B cell (primary cell): ENCODE measurements at regions not wholly inside any gene's neighbourhood (a gene's known extent, or its start where the extent isn't known, plus 50 kb on each side); places are given as distances from the start of the nearest gene placed in this dataset.
"Not testable (repeated sequence)": the region's sequence is repeated elsewhere in the genome, so short reads cannot be mapped to it uniquely, and the experiment has no call there.

Experiments used
- ATAC-seq: fragments of 200-7000 bp; cut with Tn5 transposase; one replicate; pipeline ENCODE4 v1.10.0; 2021; ENCODE audit warnings: low read depth, mild to moderate bottlenecking, moderate number of reproducible peaks, moderate library complexity
- CTCF ChIA-PET: fragments of 350-600 bp; sonication (Branson Sonifier 250); formaldehyde crosslinking; loops from one replicate; lab custom pipeline; 2021; ENCODE audit warnings: antibody characterized with exemption, inconsistent platforms; lab: Charles Lee
- POLR2A ChIA-PET: fragments of 350-600 bp; sonication (Branson Sonifier 250); formaldehyde crosslinking; loops from one replicate; lab custom pipeline; 2021; ENCODE audit warnings: antibody characterized with exemption; lab: Charles Lee
- DNase-seq: peaks from one replicate; pipeline ENCODE4 v3.0.0; 2013
- H2AFZ ChIP-seq: 2 replicates; pipeline ENCODE4 v1.6.1; 2012; ENCODE audit warnings: mild to moderate bottlenecking, low read depth, low read length; ENCODE audit not compliant: insufficient read depth, poor library complexity, severe bottlenecking
- H3K27ac ChIP-seq, 2 donors: 1 replicate in 1 of 2; 2 replicates in 1 of 2; pipeline ENCODE4 v1.5.1; 2012 to 2013; ENCODE audit warnings: low read length in 2 of 2, mild to moderate bottlenecking in 2 of 2, moderate library complexity in 1 of 2
- H3K27me3 ChIP-seq, 4 experiments: fragments of 200-600 bp in 1 of 4; sonication (generic) in 1 of 4; replicated peaks in 1 of 4; 1 replicate in 2 of 4; 2 replicates in 2 of 4; pipeline versions ENCODE4 v1.6.1 to v1.7.0; 2013 to 2016; ENCODE audit warnings: low read length in 3 of 4, mild to moderate bottlenecking in 2 of 4, mixed read lengths in 1 of 4, moderate library complexity in 1 of 4; ENCODE audit not compliant: insufficient read depth in 4 of 4, control insufficient read depth in 3 of 4; ENCODE audit errors: control extremely low read depth in 1 of 4
- H3K36me3 ChIP-seq, 2 experiments: replicated peaks in 1 of 2; 1 replicate in 1 of 2; 2 replicates in 1 of 2; pipeline versions ENCODE4 v1.6.1 to v1.7.1; 2013; ENCODE audit warnings: low read length in 1 of 2; ENCODE audit not compliant: insufficient read depth in 2 of 2, control insufficient read depth in 1 of 2; ENCODE audit errors: control extremely low read depth in 1 of 2, extremely low read depth in 1 of 2
- H3K4me1 ChIP-seq, 2 donors: fragments of 200-600 bp in 1 of 2; sonication (generic) in 1 of 2; 1 replicate in 1 of 2; 2 replicates in 1 of 2; pipeline versions ENCODE4 v1.5.1 to v1.6.1; 2013 to 2017; ENCODE audit warnings: low read length in 2 of 2; ENCODE audit not compliant: control insufficient read depth in 2 of 2, insufficient read depth in 2 of 2
- H3K4me2 ChIP-seq: replicated peaks from 2 replicates; pipeline ENCODE3; 2012; ENCODE audit warnings: mild to moderate bottlenecking, low read depth, low read length; ENCODE audit not compliant: poor library complexity, severe bottlenecking
- H3K4me3 ChIP-seq, 5 experiments: fragments of 200-600 bp in 1 of 5; sonication (generic) in 1 of 5; 1 replicate in 3 of 5; 2 replicates in 2 of 5; pipeline versions ENCODE4 v1.5.1 to v1.7.0; 2011 to 2016; ENCODE audit warnings: low read length in 4 of 5, mild to moderate bottlenecking in 4 of 5, low read depth in 2 of 5, control low read depth in 1 of 5, moderate library complexity in 1 of 5; ENCODE audit not compliant: insufficient read depth in 1 of 5; ENCODE audit errors: control extremely low read depth in 1 of 5, extremely low read depth in 1 of 5
- H3K79me2 ChIP-seq: fragments of 200-600 bp; sonication (generic); one replicate; pipeline ENCODE4 v1.6.0; 2016; ENCODE audit warnings: low read length; ENCODE audit not compliant: control insufficient read depth, insufficient read depth
- H3K9ac ChIP-seq: fragments of 200-600 bp; sonication (generic); 2 replicates; pipeline ENCODE4 v1.6.1; 2017; ENCODE audit warnings: mild to moderate bottlenecking, low read length, moderate library complexity
- H3K9me3 ChIP-seq, 3 donors: one replicate each; pipeline versions ENCODE4 v1.6.1 to v1.7.1; 2013; ENCODE audit warnings: low read length in 2 of 3; ENCODE audit not compliant: control insufficient read depth in 2 of 3, insufficient read depth in 1 of 3; ENCODE audit errors: control extremely low read depth in 1 of 3
- H4K20me1 ChIP-seq: 2 replicates; pipeline ENCODE4 v1.6.0; 2012; ENCODE audit warnings: mild to moderate bottlenecking, low read length; ENCODE audit not compliant: insufficient read depth, control insufficient read depth, poor library complexity, severe bottlenecking
- H3K27ac Mint-ChIP-seq: one replicate; pipeline ENCODE4 v1.8.0; 2021; ENCODE audit warnings: mixed read lengths
- H3K27me3 Mint-ChIP-seq: one replicate; pipeline ENCODE4 v1.8.0; 2021; ENCODE audit warnings: mixed read lengths
- H3K4me1 Mint-ChIP-seq: one replicate; pipeline ENCODE4 v1.8.0; 2021; ENCODE audit warnings: mixed read lengths
- H3K4me3 Mint-ChIP-seq: one replicate; pipeline ENCODE4 v1.8.0; 2021; ENCODE audit warnings: mixed read lengths
- H3K9me3 Mint-ChIP-seq: one replicate; pipeline ENCODE4 v1.8.0; 2022; ENCODE audit warnings: mixed read lengths; ENCODE audit not compliant: insufficient read depth
- CTCF ChIP-seq: fragments of 200-600 bp; IDR thresholded peaks from one replicate; pipeline ENCODE4 v1.8.0; 2022; ENCODE audit warnings: antibody characterized with exemption, mild to moderate bottlenecking
- EZH2 ChIP-seq: IDR thresholded peaks from 2 replicates; pipeline ENCODE4 v1.6.1; 2012; ENCODE audit warnings: borderline replicate concordance, low read depth, mild to moderate bottlenecking, moderate library complexity, low read length; ENCODE audit not compliant: insufficient read depth, poor library complexity, severe bottlenecking
- WGBS: methylation state at CpG from one replicate; pipeline ENCODE4 v1.1.5; 2013; ENCODE audit warnings: missing lambda C conversion rate; ENCODE audit not compliant: insufficient coverage; 5-methylcytosine and 5-hydroxymethylcytosine counted together
- intact Hi-C: fragments of 100-400 bp; cut with micrococcal nuclease; formaldehyde crosslinking; loops from one replicate; pipeline ENCODE4 v1.10.0; 2022

GRCh38 chr13:108049211-108049610, 166.1 kb downstream of the LIG4 start:
- Histone ChIP-seq H3K36me3 (no peaks in the 10 kb centered on the region), H2AFZ (no peak overlapping the region), H3K27ac (no peak overlapping the region), H3K79me2 (no peaks in the 10 kb centered on the region), H3K9ac (no peak overlapping the region), H3K4me2 (no peak overlapping the region), H4K20me1 (no peaks in the 10 kb centered on the region), H3K4me1 (no peaks in the 10 kb centered on the region), H3K9me3 (peaks cover 0 to 3% (median 0%) of the 10 kb centered on the region in 3 donors), H3K27me3 (no peaks in the 10 kb centered on the region), H3K4me3 (no peak overlapping the region)
- ChIA-PET CTCF (no interaction called here), POLR2A (no interaction called here)
- H3K27me3 Mint-ChIP-seq: no peaks in the 10 kb centered on the region
- H3K9me3 Mint-ChIP-seq: no peaks in the 10 kb centered on the region
- intact Hi-C loops: no loop called here
- WGBS: 74% methylated on average over 4 of the region's 4 CpGs
- H3K27ac Mint-ChIP-seq: no peak overlapping the region
- DNase-seq (no peak), ATAC-seq (no peak)
- no peaks in the 10 kb centered on the region for H3K4me1 Mint-ChIP-seq
- TF ChIP-seq EZH2 (no peak), CTCF (no peak)
- no peak overlapping the region for H3K4me3 Mint-ChIP-seq

GRCh38 chr13:108044954-108045353, 170.4 kb downstream of the LIG4 start:
- Mint-ChIP-seq H3K27me3 (no peaks in the 10 kb centered on the region), H3K27ac (no peak overlapping the region), H3K4me1 (no peaks in the 10 kb centered on the region), H3K4me3 (no peak overlapping the region), H3K9me3 (peaks cover 2% of the 10 kb centered on the region)
- Histone ChIP-seq H3K27me3 (no peaks in the 10 kb centered on the region), H3K4me1 (no peaks in the 10 kb centered on the region), H3K4me2 (no peak overlapping the region), H3K36me3 (no peaks in the 10 kb centered on the region), H3K9me3 (peaks cover 0 to 3% (median 0%) of the 10 kb centered on the region in 3 donors), H3K79me2 (no peaks in the 10 kb centered on the region), H3K27ac (no peak overlapping the region), H3K4me3 (no peak overlapping the region), H4K20me1 (no peaks in the 10 kb centered on the region), H2AFZ (no peak overlapping the region), H3K9ac (no peak overlapping the region)
- ChIA-PET CTCF (no interaction called here), POLR2A (no interaction called here)
- no peak for DNase-seq
- intact Hi-C loops: no loop called here
- ATAC-seq: no peak
- TF ChIP-seq EZH2 (no peak), CTCF (no peak)
- WGBS: no CpG with 5 or more reads among the region's 1 CpG

GRCh38 chr13:108042866-108043265, 172.5 kb downstream of the LIG4 start:
- H3K27ac ChIP-seq, H2AFZ ChIP-seq, H3K27me3 ChIP-seq, H3K79me2 ChIP-seq, H3K4me1 ChIP-seq, H3K9ac ChIP-seq, POLR2A ChIA-PET, H4K20me1 ChIP-seq, CTCF ChIA-PET, H3K4me2 ChIP-seq, H3K9me3 Mint-ChIP-seq, ATAC-seq, H3K4me3 Mint-ChIP-seq, intact Hi-C loops, H3K4me3 ChIP-seq, H3K27ac Mint-ChIP-seq, H3K9me3 ChIP-seq, H3K4me1 Mint-ChIP-seq, H3K27me3 Mint-ChIP-seq, H3K36me3 ChIP-seq, DNase-seq: not testable (repeated sequence)
- WGBS: no CpG with 5 or more reads among the region's 6 CpGs
